Left ventricle myocardium superior (tissue), 1 donor: ENCODE measurements at regions not wholly inside any gene's neighbourhood (a gene's known extent, or its start where the extent isn't known, plus 50 kb on each side); places are given as distances from the start of the nearest gene placed in this dataset.

Experiments
- ATAC-seq: fragments of 200-7000 bp; cut with Tn5 transposase; one replicate; pipeline ENCODE4 v1.9.1; 2020; ENCODE audit warnings: mild to moderate bottlenecking, moderate library complexity
- DNase-seq: peaks from one replicate; pipeline ENCODE4 v3.0.0-alpha.2; 2020
- intact Hi-C: fragments of 100-400 bp; cut with micrococcal nuclease; formaldehyde crosslinking; loops from one replicate; pipeline ENCODE4 v1.11.0; 2022
- donor health status: DM: no; HTN: yes; CAD: no; lungs with severe emphysema.

- intact Hi-C loops = no loop called here
- ATAC-seq = no peak
- no peak for DNase-seq
These were observed 181.9 kb upstream of the CDH7 start for GRCh38 chr18:65568866-65569265.

- intact Hi-C loops = no loop called here
- DNase-seq (no peak), ATAC-seq (no peak)
These were observed 183.4 kb upstream of the CDH7 start for GRCh38 chr18:65567372-65567771.

- DNase-seq (no peak), ATAC-seq (no peak)
- intact Hi-C loops = no loop called here
These were observed 202.5 kb upstream of the CDH7 start for GRCh38 chr18:65548316-65548715.

GRCh38 chr18:65547046-65547445, 203.8 kb upstream of the CDH7 start:
- ATAC-seq (no peak), DNase-seq (no peak)
- intact Hi-C loops = no loop called here

- no peak for ATAC-seq
- intact Hi-C loops = no loop called here
- no peak for DNase-seq
These were observed 206.1 kb upstream of the CDH7 start for GRCh38 chr18:65544701-65545100.

- intact Hi-C loops = no loop called here
- DNase-seq (no peak), ATAC-seq (no peak)
These were observed 222.8 kb upstream of the CDH7 start for GRCh38 chr18:65527879-65528633.

GRCh38 chr18:65526099-65526498, 224.7 kb upstream of the CDH7 start:
- no peak for ATAC-seq
- DNase-seq = no peak
- intact Hi-C loops = no loop called here

- ATAC-seq = no peak
- no peak for DNase-seq
- intact Hi-C loops = no loop called here
These were observed 227.4 kb upstream of the CDH7 start for GRCh38 chr18:65523461-65523860.

- DNase-seq = no peak
- intact Hi-C loops = no loop called here
- ATAC-seq = no peak
These were observed 227.9 kb upstream of the CDH7 start for GRCh38 chr18:65522907-65523306.

- DNase-seq = no peak
- intact Hi-C loops = no loop called here
- ATAC-seq = no peak
These were observed 234.6 kb upstream of the CDH7 start for GRCh38 chr18:65516209-65516608.

- DNase-seq (no peak), ATAC-seq (no peak)
- intact Hi-C loops = no loop called here
These were observed 252.2 kb upstream of the CDH7 start for GRCh38 chr18:65498605-65499004.

- no peak for DNase-seq
- intact Hi-C loops = no loop called here
- ATAC-seq = no peak
These were observed 263.2 kb upstream of the CDH7 start for GRCh38 chr18:65487569-65487968.

GRCh38 chr18:65477455-65477854, 273.4 kb upstream of the CDH7 start:
- intact Hi-C loops = no loop called here
- ATAC-seq (no peak), DNase-seq (no peak)

GRCh38 chr18:65468881-65469280, 281.9 kb upstream of the CDH7 start:
- no peak for ATAC-seq
- intact Hi-C loops = no loop called here
- no peak for DNase-seq

- intact Hi-C loops = no loop called here
- ATAC-seq (no peak), DNase-seq (no peak)
These were observed 286.5 kb upstream of the CDH7 start for GRCh38 chr18:65464361-65464760.

- intact Hi-C loops = no loop called here
- ATAC-seq = no peak
- DNase-seq = no peak
These were observed 291.1 kb upstream of the CDH7 start for GRCh38 chr18:65459741-65460140.

GRCh38 chr18:65458871-65459270, 291.9 kb upstream of the CDH7 start:
- intact Hi-C loops = no loop called here
- ATAC-seq (no peak), DNase-seq (no peak)

- intact Hi-C loops = no loop called here
- ATAC-seq (no peak), DNase-seq (no peak)
These were observed 311.6 kb upstream of the CDH7 start for GRCh38 chr18:65439188-65439587.

- ATAC-seq = no peak
- intact Hi-C loops = no loop called here
These were observed 314.4 kb upstream of the CDH7 start for GRCh38 chr18:65436430-65436829.

GRCh38 chr18:65435534-65435933, 315.3 kb upstream of the CDH7 start:
- intact Hi-C loops = no loop called here
- DNase-seq = no peak

More at GRCh38 chr18:65436430-65436829, 314.4 kb upstream of the CDH7 start:
- no peak for DNase-seq

GRCh38 chr18:65429601-65430000, 321.2 kb upstream of the CDH7 start:
- intact Hi-C loops = no loop called here
- no peak for ATAC-seq
- DNase-seq = no peak

More at GRCh38 chr18:65435534-65435933, 315.3 kb upstream of the CDH7 start:
- no peak for ATAC-seq

- intact Hi-C loops = no loop called here
These were observed 325.4 kb upstream of the CDH7 start for GRCh38 chr18:65425366-65425765.

More at GRCh38 chr18:65425366-65425765, 325.4 kb upstream of the CDH7 start:
- DNase-seq = no peak
- no peak for ATAC-seq
